Ovary (tissue), 3 donors: ENCODE measurements at regions not wholly inside any gene's neighbourhood (a gene's known extent, or its start where the extent isn't known, plus 50 kb on each side); places are given as distances from the start of the nearest gene placed in this dataset.

ENCODE experiments used
- CTCF ChIP-seq, 3 donors: fragments of 450-650 bp in 2 of 3; fragments of 200-600 bp in 1 of 3; IDR thresholded peaks; one replicate each; pipeline versions ENCODE4 v1.5.1 to v1.8.0; 2016 to 2022; ENCODE audit warnings: antibody characterized with exemption in 3 of 3, mild to moderate bottlenecking in 1 of 3
- EP300 ChIP-seq: sonication (generic); formaldehyde crosslinking; IDR thresholded peaks from one replicate; pipeline ENCODE4 v1.6.1; 2017; ENCODE audit warnings: antibody characterized with exemption
- POLR2A ChIP-seq: fragments of 450-650 bp; IDR thresholded peaks from one replicate; pipeline ENCODE4 v1.6.1; 2017; ENCODE audit warnings: antibody characterized with exemption, mild to moderate bottlenecking, moderate library complexity
- donor health status: DM: no; HTN: no; CAD: no.

GRCh38 chr7:46577394-46577793 lies 656.3 kb upstream of the IGFBP3 start:
- no peak for TF ChIP-seq POLR2A
- TF ChIP-seq CTCF (IDR thresholded peaks at IDR 0.05): no peak
- TF ChIP-seq EP300: no peak
